GM19467 (cell line): ENCODE measurements at regions not wholly inside any gene's neighbourhood (a gene's known extent, or its start where the extent isn't known, plus 50 kb on each side); places are given as distances from the start of the nearest gene placed in this dataset.
"Not testable (repeated sequence)": the region's sequence is repeated elsewhere in the genome, so short reads cannot be mapped to it uniquely, and the experiment has no call there.

Experiments used
- ATAC-seq: cut with Tn5 transposase; IDR thresholded peaks from one replicate; pipeline ENCODE4 v1.9.1; 2021; ENCODE audit warnings: mild to moderate bottlenecking, moderate library complexity; ENCODE audit not compliant: unreplicated experiment

- ATAC-seq: no peak
Observed at GRCh38 chr22:48309115-48309705, 1518.5 kb downstream of the BRD1 start.

GRCh38 chr22:48307931-48308330 is 1519.7 kb downstream of the BRD1 start:
- no peak for ATAC-seq

DNA sequence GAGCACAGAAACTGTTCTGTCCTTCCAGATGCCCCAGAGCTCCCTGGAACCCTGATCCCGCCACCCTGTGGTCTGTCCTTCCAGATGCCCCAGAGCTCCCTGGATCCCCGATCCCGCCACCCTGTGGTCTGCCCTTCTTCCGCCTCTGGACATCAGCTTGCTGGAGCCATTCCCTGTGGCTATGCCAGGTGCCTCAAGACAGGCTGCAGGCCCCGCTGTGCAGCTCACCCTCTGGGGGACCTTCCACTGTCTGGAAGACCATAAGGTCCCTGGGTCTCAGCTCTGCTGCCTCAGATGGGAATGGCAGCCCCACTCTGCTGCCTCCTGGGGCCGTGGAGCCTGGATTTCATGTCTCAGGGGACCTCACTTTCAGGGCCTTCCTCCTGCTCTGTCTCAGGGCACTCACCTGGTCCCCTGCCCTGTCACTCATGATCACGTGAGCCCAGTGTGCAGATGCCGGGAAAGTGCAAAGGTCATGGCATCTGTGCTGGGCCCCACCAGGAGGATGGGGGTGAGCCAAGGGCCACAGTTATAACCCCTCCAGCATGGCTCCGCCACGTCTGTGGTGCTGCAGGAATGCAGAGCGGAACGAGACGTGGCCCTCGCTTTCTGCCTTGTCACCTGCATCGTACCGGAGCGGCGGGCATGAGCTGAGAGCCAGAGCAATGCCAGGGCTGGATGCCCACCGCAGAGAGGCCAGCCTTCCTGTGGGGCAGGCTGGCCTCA is 1520.7 kb downstream of the BRD1 start:
- ATAC-seq: no peak

GRCh38 chr22:48306284-48306683 is 1521.4 kb downstream of the BRD1 start:
- ATAC-seq: no peak

- no peak for ATAC-seq
Observed at GRCh38 chr22:48305726-48306235, 1521.9 kb downstream of the BRD1 start.

- ATAC-seq: no peak
Observed at GRCh38 chr22:48303369-48303725, 1524.3 kb downstream of the BRD1 start.

GRCh38 chr22:48302657-48303368 is 1524.9 kb downstream of the BRD1 start:
- no peak for ATAC-seq

DNA sequence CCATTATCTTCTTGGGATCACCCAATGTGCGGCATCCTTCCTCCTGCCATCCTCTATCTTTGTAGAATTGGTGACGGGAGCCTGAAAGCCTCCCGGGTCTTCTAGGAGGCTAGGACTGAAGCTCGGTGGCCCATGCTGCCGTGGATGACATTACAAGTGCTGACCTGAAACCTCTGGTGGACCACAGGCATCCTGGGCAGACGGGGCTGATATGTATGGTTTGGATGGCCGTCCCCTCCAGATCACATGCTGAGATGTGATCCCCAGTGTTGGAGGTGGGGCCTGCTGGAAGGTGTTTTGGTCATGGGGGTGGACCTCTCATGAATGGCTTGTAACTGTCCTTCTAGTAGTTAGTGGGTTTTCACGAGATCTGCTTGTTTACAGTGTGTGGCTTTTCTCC is 1525.8 kb downstream of the BRD1 start:
- ATAC-seq: no peak

- ATAC-seq: no peak
Observed at GRCh38 chr22:48301421-48301820, 1526.3 kb downstream of the BRD1 start.

DNA sequence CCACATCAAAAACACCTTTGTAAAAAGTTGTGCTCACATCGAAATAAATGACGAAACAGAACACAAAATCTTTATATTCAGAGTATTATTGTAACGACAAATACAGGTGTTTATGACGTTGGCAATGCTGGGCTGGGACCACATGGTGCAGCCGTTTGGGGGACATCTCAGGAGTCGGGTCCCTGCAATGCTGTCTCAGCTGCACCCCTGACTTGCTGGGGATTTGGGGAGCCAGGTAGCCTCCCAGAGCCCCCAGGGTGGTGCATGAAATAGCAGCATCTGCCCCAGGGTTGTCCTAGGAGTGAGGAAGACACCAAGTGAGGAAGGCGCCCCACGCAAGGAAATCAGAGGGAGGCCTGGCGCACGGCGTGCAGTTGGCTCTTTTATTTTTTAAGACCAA is 1526.8 kb downstream of the BRD1 start:
- ATAC-seq: no peak

- no peak for ATAC-seq
Observed at GRCh38 chr22:48299801-48300200, 1527.9 kb downstream of the BRD1 start.

- ATAC-seq: no peak
Observed at GRCh38 chr22:48299124-48299523, 1528.5 kb downstream of the BRD1 start.

DNA sequence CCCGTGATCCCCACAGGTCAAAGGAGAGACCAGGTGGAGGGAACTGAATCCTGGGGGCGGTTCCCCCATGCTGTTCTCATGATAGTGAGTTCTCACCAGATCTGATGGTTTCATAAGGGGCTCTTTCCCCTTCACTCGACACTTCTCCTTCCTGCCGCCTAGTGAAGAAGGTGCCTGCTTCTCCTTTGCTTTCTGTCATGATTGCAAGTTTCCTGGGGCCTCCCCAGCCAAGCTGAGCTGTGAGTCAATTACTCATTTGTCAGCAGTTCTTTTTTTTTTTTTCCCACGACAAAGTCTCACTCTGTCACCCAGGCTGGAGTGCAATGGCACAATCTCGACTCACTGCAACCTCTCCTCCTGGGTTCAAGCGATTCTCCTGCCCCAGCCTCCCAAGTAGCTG is 1530.4 kb downstream of the BRD1 start:
- no peak for ATAC-seq

DNA sequence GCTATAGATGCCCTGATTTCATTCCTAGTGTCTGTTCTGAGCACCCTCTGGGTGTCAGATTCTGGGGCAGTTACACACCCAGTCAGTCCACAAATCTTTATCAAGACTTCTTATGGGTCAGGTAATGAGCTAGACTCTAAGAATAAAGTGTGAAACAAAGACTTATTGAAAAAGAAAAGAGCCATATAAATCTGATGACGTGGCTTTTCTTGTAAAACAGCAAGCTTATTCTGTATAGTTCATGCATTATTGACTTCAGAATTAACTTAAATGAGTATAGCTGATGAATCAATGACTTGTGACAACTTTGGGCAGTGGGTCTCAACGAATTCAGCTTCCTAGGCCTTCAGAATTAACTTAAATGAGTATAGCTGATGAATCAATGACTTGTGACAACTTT is 1527.5 kb downstream of the TBC1D22A start:
- not testable (repeated sequence) for ATAC-seq

DNA sequence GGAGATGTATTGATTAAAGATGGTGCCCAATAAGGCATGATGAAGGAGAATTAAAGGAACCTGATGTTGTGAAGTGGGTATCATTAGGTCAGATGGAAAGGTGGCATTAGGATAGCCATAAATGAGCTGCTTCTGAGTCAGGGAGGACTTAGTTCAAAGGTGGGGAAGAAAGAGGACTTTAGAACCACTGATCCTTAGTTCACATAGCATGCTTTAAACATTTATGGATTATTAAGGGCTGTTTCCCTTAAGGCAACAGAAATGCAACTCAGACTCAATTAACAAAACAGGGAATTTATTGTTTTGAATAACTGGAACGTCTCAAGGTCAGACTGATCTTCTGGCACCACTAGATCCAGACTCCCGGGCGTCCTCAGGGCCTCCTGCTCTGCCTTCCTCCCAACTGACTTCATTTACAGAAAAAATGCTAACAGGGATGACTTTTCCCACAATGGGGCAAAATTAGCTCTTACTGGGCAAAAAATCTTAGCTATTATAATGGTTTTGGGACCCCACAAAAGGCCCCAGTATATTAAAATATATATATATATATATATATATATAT is 1526.0 kb downstream of the TBC1D22A start:
- ATAC-seq: no peak

DNA sequence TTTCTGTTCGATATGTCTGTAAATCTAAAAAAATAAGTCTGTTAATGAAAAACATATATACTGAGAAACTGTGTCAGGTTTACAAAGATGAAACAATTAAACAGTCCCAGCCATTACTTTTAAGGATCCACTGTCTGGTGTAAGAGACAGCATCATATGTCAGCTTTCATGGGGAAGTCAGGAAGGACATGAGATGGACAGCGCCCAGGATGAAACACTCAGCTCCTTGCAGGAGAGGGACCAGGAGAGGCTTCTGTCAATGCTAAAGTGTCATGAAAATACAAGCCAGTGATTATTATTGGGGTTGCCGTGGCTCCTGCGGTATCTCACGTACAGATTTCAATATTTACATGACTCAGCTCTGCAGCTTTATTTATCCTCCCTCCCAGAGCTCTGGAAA is 1524.6 kb downstream of the TBC1D22A start:
- no peak for ATAC-seq

DNA sequence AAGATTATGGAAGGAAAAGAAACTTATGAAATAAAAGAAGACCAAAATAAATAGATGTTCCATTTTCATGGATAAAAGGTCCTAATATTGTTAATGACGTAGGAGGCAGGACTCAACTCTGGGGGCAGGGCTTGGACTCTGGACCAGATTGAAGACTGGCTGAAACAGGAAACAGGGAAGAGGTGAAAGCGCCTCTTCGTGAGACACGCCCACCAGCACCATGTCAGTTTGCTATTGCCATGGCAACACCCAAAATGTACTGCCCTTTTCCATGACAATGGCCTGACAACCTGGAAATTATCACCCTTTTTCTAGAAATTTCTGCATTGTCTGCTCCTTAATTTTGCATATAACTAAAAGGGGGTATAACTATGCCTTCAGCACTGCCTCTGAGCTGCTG is 1522.2 kb downstream of the TBC1D22A start:
- no peak for ATAC-seq

DNA sequence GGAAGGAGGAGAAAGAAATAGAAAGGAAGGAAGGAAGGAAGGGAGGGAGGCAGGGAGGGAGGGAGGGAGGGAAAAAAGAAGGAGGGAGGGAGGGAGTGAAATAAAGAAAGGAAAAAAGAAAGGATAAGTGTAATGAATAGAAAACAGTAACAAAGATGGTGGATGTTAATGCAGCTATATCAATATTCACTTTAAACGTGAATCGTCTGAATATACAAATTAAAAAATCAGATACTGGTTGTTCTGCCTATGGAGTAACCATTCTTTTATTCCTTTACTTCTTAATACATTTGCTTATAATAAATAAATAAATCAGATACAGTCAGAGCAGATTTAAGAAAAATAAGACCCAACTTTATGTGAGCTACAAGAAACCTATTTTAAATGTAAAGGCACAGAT is 1520.4 kb downstream of the TBC1D22A start:
- ATAC-seq: no peak

DNA sequence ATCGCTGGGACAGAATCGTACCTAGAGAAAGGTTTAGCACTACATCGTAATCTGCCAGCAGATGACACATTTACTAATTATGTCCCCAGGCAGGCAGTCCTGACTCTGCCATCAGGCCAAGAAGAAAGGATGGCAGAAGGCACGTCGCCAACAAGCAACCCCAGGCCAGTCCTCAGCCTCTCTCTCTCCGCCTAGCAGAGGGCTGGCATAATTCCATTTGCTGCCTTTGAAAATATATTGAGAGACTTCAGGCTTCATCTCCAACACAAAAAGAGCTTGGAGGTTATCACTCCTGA is 1517.0 kb downstream of the TBC1D22A start:
- no peak for ATAC-seq

- ATAC-seq: no peak
Observed at GRCh38 chr22:48278620-48279460, 1516.4 kb downstream of the TBC1D22A start.
